ENCODE measurements at regions not wholly inside any gene's neighbourhood (a gene's known extent, or its start where the extent isn't known, plus 50 kb on each side); places are given as distances from the start of the nearest gene placed in this dataset.
"Not testable (repeated sequence)": the region's sequence is repeated elsewhere in the genome, so short reads cannot be mapped to it uniquely, and the experiment has no call there.

- H3K4me2 ChIP-seq (ENCODE audit: low read length): no peak overlapping the region
Measured at GRCh38 chr18:41870191-41870590, 84.8 kb upstream of the PIK3C3 start.

DNA sequence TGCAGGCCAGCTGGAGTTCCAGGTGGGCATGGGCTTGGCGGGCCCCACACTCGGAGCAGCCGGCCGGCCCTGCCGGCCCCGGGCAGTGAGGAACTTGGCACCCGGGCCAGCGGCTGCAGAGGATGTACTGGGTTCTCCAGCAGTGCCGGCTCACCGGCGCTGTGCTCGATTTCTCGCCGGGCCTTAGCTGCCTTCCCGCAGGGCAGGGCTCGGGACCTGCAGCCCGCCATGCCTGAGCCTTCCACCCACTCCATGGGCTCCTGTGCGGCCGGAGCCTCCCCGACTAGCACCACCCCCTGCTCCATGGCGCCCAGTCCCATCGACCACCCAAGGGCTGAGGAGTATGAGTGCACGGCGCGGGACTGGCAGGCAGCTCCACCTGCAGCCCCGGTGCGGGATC lies 89.2 kb upstream of the PIK3C3 start:
- POLR2A ChIA-PET; H3K4me1 ChIP-seq (ENCODE audit: insufficient read depth, low read length, poor library complexity, severe bottlenecking); DNase-seq (ENCODE audit: low spot score); H3K9me2 ChIP-seq (ENCODE audit: insufficient read depth, low read length); BruUV-seq (replicated peaks); H3K9me3 ChIP-seq (ENCODE audit: low read length); H3K4me3 ChIP-seq (ENCODE audit: low read depth, low read length, poor library complexity, severe bottlenecking); H3K4me2 ChIP-seq (ENCODE audit: low read length); intact Hi-C loops (cut with micrococcal nuclease; ENCODE audit: unreplicated experiment); H2AFZ ChIP-seq (ENCODE audit: low read length); H3K27ac ChIP-seq (ENCODE audit: low read depth, low read length, poor library complexity, severe bottlenecking); H3K36me3 ChIP-seq (ENCODE audit: insufficient read depth, low read length); H3K79me2 ChIP-seq (ENCODE audit: insufficient read depth, low read depth, low read length); CTCF ChIA-PET (ENCODE audit: unreplicated experiment); H4K20me1 ChIP-seq (ENCODE audit: insufficient read depth, low read length): not testable (repeated sequence)

More at GRCh38 chr18:41870191-41870590, 84.8 kb upstream of the PIK3C3 start:
- Histone ChIP-seq H3K4me1 (ENCODE audit: insufficient read depth, low read length, poor library complexity, severe bottlenecking) (no peaks in the 10 kb centered on the region), H4K20me1 (ENCODE audit: insufficient read depth, low read length) (no peaks in the 10 kb centered on the region), H3K27ac (ENCODE audit: low read depth, low read length, poor library complexity, severe bottlenecking) (no peak overlapping the region), H3K79me2 (ENCODE audit: insufficient read depth, low read depth, low read length) (no peaks in the 10 kb centered on the region), H3K9me3 (ENCODE audit: low read length) (no peaks in the 10 kb centered on the region), H3K9me2 (ENCODE audit: insufficient read depth, low read length) (no peaks in the 10 kb centered on the region), H3K36me3 (ENCODE audit: insufficient read depth, low read length) (no peaks in the 10 kb centered on the region), H3K4me3 (ENCODE audit: low read depth, low read length, poor library complexity, severe bottlenecking) (no peak overlapping the region), H2AFZ (ENCODE audit: low read length) (no peak overlapping the region)
- ChIA-PET POLR2A (no interaction called here), CTCF (ENCODE audit: unreplicated experiment) (no interaction called here)
- TF ChIP-seq CTCF (conservative IDR thresholded peaks at IDR 0.05; ENCODE audit: low read length) (no peak), EZH2phosphoT487 (IDR thresholded peaks at IDR 0.05; ENCODE audit: borderline replicate concordance, low read depth, low read length) (no peak)
- BruUV-seq (replicated peaks): no TSS peak
- DNase-seq (ENCODE audit: low spot score): no peak
- intact Hi-C loops (cut with micrococcal nuclease; ENCODE audit: unreplicated experiment): no loop called here

GRCh38 chr18:41864216-41864615 lies 90.8 kb upstream of the PIK3C3 start:
- Histone ChIP-seq H3K4me1 (ENCODE audit: insufficient read depth, low read length, poor library complexity, severe bottlenecking) (no peaks in the 10 kb centered on the region), H3K9me2 (ENCODE audit: insufficient read depth, low read length) (no peaks in the 10 kb centered on the region), H4K20me1 (ENCODE audit: insufficient read depth, low read length) (no peaks in the 10 kb centered on the region), H3K4me2 (ENCODE audit: low read length) (no peak overlapping the region), H3K36me3 (ENCODE audit: insufficient read depth, low read length) (no peaks in the 10 kb centered on the region), H3K4me3 (ENCODE audit: low read depth, low read length, poor library complexity, severe bottlenecking) (no peak overlapping the region), H3K79me2 (ENCODE audit: insufficient read depth, low read depth, low read length) (no peaks in the 10 kb centered on the region), H3K9me3 (ENCODE audit: low read length) (no peaks in the 10 kb centered on the region), H3K27ac (ENCODE audit: low read depth, low read length, poor library complexity, severe bottlenecking) (no peak overlapping the region), H2AFZ (ENCODE audit: low read length) (no peak overlapping the region)
- intact Hi-C loops (cut with micrococcal nuclease; ENCODE audit: unreplicated experiment): no loop called here
- no peak for DNase-seq (ENCODE audit: low spot score)
- ChIA-PET CTCF (ENCODE audit: unreplicated experiment) (no interaction called here), POLR2A (no interaction called here)
- BruUV-seq (replicated peaks): no TSS peak
- TF ChIP-seq CTCF (conservative IDR thresholded peaks at IDR 0.05; ENCODE audit: low read length): no peak
- TF ChIP-seq EZH2phosphoT487 (IDR thresholded peaks at IDR 0.05; ENCODE audit: borderline replicate concordance, low read depth, low read length): no peak
